Fibroblast of mammary gland (primary cell): ENCODE measurements at regions not wholly inside any gene's neighbourhood (a gene's known extent, or its start where the extent isn't known, plus 50 kb on each side); places are given as distances from the start of the nearest gene placed in this dataset.

Experiments used
- DNase-seq: peaks from one replicate; pipeline ENCODE4 v3.0.0-alpha.2; 2010; ENCODE audit warnings: low read depth
- H3K4me3 ChIP-seq: 2 replicates; pipeline ENCODE4 v1.5.1; 2011; ENCODE audit warnings: low read depth, mild to moderate bottlenecking, low read length, moderate library complexity; ENCODE audit not compliant: control insufficient read depth
- CTCF ChIP-seq: conservative IDR thresholded peaks from 2 replicates; pipeline ENCODE4 v1.5.1; 2011; ENCODE audit warnings: low read depth, low read length, inconsistent platforms; ENCODE audit not compliant: control insufficient read depth, insufficient read depth

- DNase-seq: peak; percentile 83
- TF ChIP-seq CTCF: no peak
- no peak overlapping the region for H3K4me3 ChIP-seq
Observed at GRCh38 chr6:22079783-22080182, 217.1 kb downstream of the PRL start.

GRCh38 chr6:22081709-22082108, 215.1 kb downstream of the PRL start:
- H3K4me3 ChIP-seq: no peak overlapping the region
- TF ChIP-seq CTCF: no peak
- no peak for DNase-seq

GRCh38 chr6:22082218-22082617, 214.6 kb downstream of the PRL start:
- no peak for TF ChIP-seq CTCF
- DNase-seq: peak; percentile 26
- no peak overlapping the region for H3K4me3 ChIP-seq

- TF ChIP-seq CTCF: no peak
- no peak overlapping the region for H3K4me3 ChIP-seq
- DNase-seq: no peak
Observed at GRCh38 chr6:22083119-22083518, 213.7 kb downstream of the PRL start.

GRCh38 chr6:22087960-22088706, 208.7 kb downstream of the PRL start:
- no peak for TF ChIP-seq CTCF

GRCh38 chr6:22091424-22091948, 205.3 kb downstream of the PRL start:
- no peak for DNase-seq
- no peak overlapping the region for H3K4me3 ChIP-seq
- no peak for TF ChIP-seq CTCF

More at GRCh38 chr6:22087960-22088706, 208.7 kb downstream of the PRL start:
- DNase-seq: no peak
- H3K4me3 ChIP-seq: no peak overlapping the region
